Dedifferentiated amniotic fluid mesenchymal stem cell (primary cell): ENCODE measurements at regions not wholly inside any gene's neighbourhood (a gene's known extent, or its start where the extent isn't known, plus 50 kb on each side); places are given as distances from the start of the nearest gene placed in this dataset.

Experiments
- DNase-seq: peaks from one replicate; pipeline ENCODE4 v3.0.0-alpha.2; 2016; ENCODE audit errors: extremely low spot score

DNA sequence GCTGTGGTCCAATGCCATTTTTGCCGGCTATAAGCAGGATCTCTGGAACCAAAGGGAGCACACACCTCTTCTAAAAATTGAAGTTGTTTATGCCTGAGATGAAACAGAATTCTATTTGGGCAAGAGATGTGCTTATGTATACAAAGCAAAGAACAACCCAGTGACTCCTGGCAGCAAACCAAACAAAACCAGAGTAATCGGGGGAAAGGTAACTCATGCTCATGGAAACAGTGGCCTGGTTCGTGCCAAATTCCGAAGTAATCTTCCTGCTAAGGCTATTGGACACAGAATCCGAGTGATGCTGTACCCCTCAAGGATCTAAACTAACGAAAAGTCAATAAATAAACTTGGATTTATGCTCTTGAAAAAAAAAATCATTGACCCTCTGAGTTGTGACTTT, 178.7 kb downstream of the CEMIP2 start:
- DNase-seq, result no peak

DNA sequence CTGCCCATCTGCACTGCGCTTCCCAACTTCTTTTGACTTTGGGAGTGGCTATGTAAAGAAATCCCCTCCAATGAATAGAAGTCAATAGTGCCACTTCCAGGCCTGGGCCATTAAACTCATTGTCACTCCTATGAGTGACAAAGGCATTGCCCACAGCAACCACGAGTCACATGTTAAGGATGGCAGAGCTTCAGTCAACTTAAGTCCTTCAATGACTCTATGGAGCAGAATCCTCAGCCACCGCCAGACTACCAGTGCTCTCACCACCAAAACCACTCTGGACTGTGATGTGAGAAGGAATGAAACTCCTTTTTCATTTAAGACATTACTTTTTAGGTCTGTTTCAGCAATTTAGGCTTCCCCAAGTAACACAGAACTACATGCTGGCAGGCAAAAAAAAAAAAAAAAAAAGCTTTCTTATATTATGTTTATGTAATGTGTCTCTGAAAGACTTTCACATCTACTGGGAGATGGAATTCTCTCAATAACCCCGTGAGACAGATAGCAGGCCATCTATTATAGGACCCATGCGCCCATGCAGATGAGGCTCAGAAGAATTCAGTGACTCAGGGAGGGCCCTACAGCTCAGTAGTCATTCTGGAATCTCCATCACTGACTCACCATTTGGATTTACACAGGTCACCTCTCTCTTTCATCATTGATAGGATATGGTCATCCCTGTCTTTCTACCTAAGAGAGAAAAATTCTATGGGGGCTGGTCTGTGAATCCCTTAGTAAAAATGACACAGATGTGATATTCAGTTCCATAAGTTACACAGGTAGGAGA, 180.5 kb downstream of the CEMIP2 start:
- DNase-seq, result no peak

DNA sequence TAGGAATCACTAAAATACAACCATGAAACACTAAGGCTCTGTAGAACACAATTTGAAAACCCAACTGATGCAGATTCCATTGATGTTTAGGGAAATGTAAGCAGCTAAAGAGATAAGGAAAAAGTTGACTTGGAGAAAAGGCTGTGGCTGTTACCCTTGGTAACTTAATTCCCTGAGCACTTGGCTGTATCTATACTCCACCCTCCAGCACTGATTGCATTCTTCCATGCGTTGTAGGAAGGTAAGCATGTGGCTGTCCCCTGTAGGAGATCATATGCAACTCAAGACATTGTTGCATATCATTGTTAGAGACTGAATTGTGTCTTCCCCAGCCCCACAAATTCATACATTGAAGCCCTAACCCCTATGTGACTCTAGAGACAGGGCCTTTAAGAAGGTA, 184.5 kb downstream of the CEMIP2 start:
- DNase-seq, result no peak

DNA sequence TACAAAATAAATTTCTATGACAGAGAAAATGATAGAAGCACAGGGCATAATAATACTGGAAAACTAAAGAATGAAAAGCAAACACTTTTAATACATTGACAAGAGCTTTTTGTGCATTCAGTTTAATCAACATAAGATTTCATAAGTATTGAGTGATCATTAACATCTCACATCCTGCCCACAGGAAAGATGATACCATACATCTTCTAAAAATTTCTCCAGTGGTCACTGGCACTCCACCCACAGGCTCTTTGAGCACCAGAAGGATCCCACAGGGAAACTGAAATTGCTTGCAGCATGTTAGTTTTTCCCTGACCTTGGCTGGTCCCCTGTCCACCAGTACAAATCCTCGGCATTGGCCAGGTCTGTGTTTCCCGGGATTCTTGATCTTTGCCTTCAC, 186.0 kb downstream of the CEMIP2 start:
- no peak for DNase-seq

DNA sequence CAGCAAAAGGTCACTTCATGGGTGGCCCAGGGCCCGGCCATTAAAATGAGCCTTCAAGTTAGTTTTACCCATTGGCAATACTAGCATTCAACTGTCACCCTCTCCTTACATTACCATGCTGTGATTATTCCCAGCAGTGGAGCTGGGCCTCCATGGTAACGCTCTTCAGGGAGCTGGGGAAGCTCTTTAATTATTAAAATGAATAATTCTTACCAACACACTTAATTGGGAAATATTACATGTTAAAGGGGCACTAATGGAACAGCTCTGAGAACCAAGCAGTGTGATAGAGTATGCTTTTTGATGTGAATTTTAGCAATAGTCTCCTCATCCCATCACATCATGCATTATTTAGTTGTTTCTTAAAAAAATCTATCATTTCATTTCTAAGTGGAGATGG, 187.2 kb downstream of the CEMIP2 start:
- DNase-seq, result no peak

DNA sequence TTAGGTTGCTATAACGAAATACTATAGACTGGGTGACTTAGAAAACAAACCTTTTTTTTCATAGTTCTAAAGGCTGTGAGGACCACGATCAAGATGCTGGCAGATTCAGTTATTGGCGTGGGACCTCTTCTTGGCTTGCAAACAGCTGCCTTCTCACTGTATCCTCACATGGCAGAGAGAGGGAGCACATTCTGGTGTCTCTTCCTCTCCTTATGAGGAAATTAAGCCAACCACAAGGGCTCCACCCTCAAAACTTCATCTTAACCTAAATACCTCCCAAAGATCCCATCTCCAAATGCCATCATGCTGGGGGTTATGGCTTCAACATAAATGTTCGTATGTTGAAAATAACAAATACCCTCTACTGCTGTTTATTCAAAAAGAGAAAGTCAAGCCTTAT, 197.1 kb downstream of the CEMIP2 start:
- DNase-seq, result no peak

DNA sequence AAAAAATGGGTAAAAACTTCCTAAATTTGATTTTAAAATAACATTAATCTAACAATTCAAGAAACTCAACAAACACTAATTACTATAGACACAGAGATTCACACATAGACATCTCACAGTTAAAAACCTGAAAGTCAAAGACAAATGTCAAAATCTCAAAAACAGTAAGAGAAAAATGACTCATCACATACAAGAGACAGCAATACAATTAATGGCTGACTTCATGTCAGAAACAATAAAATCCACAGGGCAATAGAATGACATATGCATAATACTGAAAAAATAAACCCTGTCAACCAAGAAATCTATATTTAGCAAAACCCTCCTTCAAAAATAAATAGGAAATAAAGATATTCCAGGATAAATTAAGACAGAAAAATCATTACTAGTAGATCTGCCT, 200.4 kb downstream of the CEMIP2 start:
- DNase-seq, result no peak

DNA sequence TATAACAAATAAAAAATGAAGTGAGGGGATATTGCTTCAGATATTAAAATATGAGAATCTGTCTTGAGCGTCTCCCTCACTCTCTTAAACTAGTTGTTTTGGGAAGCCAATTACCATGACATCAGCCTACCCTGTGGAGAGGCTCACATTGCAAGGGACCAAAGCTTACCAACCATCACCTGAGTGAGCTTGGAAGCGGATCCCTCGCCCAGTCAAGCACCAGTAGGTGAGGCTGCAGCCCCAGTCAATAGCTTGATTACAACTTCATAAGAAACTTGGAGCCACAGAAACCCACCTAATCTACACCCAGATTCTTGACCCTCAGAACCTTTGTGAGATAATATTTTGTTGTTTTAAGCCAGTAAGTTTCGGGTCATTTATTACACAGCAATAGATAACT, 206.2 kb downstream of the CEMIP2 start:
- no peak for DNase-seq

DNA sequence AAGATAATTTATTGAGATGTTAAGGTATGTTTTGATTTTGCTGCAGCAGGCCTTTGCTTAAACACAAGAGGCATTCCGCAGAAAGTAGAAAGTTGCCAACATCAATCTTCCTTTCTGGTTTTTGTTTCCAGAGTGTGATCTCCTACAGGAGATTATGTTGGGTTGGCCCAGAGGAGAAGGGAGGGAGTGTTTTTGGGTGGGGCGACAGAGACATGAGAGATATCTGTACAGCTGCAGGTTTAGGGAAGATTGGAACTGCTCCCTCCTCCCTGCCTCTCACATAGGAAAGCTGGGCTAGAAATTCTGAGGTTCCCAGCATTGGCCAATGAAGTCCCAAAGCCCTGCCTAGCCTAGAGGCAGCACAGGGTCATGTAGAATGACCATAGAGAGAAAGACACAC, 211.0 kb downstream of the CEMIP2 start:
- no peak for DNase-seq

DNA sequence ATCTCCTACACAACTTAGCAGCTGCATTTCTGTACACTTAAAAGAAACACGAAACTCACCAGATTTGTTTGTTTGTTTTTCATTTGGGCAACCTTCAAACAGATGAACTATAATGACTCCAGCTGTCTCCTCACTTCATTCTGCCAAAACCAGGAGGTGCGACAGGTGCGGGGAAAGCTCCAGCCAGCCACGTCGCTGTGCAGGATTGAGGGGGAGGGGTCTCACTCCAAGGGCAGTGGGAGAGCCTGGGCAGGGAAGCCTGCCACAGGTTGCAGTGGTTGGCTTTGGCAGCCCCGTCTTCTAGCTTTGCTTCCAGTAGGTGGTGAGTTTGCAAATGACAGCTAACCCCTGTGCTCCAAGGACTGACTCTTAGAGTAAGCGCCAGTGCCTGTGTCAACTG, 215.8 kb downstream of the CEMIP2 start:
- no peak for DNase-seq

DNA sequence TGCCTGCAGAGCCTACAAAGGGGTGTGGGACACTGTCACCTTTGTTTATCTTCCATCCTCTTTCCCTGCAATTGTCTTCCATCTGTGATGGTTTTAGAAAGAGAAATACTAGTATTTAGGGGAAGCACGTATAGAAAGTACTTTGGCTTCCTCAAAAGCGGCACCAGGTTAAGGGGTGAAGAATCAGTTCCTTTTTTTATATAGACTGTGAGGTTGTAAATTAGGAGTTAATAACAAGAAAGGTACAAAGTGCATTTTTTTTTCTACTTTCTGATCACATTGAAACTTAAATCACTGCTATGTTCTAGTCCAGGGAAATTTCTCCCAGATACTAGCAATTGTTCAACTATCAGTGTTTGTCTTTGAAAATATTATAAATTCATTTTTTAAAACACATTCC, 219.3 kb downstream of the CEMIP2 start:
- no peak for DNase-seq

DNA sequence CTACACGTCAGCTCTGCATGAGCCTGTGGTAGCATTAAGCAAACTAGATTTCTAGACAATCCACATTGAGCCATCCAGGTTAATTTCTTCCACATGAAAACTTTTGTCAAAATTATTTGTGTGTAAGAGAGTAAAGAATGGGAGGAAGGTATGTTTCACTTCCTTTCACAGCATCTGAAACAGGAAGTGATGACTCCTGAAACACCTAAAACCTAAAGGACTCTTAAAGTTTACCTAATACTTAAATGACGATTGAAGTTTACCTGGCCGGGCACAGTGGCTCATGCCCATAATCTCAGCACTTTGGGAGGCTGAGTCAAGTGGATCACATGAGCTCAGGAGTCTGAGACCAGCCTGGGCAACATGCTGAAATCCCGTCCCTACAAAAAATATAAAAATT, 223.8 kb downstream of the CEMIP2 start:
- DNase-seq, result no peak

DNA sequence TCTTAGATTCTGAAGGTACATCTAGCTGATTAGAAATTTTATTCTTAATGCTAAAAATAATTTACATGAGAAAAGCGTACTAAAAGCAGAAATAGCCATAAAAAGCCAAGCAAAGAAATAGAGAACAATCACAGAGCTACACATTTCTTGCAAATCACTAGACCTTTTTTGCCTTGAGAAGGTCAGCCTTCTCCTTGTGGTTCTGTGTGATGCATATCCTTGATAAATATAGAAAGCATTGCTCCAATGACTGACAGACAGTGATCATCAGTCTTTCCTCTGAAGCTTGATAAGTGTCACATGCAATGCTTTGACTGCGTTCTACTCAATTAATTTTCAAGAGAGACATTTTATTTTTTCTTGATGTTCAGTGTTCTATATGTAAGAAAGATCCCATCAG, 226.9 kb downstream of the CEMIP2 start:
- DNase-seq, result no peak

DNA sequence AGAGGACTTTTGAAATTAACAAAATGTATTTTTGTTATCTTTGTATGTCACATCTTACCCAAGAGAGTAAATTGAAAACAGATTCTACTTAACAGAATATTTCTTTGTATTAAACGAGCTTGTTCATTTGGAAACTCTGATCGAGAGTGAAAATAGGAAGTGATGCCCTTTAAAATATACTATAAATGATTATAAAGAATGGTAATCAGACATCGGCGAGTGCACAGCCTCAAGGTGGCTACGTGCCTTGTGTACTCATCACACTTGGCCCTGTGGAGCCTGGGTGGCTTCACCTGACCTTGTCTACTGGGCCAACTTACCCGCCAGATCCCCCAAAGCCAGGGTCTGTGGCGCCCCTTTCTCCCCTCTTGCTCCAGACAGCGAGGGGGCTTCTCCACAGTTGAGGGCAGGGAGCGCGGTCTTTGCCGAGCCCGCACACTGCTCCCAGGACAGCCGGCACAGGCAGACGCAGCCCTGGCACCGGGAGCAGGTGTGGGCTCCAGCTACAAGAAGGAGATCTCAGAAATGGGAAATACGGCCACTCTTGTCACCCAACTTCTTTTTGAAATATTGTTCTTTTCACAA, 243.2 kb downstream of the CEMIP2 start:
- DNase-seq, result no peak

DNA sequence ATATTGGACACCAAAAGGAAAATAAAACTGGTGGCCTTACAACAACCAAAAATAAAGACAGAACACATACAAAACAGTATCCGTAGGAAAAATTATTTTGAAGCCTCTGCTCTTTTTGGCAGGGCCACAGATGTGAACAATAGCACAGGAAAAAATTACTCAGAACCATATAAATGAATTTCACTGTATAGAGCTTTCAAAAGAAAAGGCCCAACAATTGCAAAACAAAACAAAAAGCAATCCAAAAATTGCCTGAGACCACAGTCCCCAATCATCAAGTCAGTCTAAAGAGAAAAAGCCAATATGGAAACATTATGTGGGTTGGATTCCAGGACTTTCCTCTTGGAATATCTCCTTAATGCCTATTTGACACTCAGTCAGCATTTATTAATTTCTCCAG, 243.8 kb downstream of the CEMIP2 start:
- DNase-seq, result no peak

DNA sequence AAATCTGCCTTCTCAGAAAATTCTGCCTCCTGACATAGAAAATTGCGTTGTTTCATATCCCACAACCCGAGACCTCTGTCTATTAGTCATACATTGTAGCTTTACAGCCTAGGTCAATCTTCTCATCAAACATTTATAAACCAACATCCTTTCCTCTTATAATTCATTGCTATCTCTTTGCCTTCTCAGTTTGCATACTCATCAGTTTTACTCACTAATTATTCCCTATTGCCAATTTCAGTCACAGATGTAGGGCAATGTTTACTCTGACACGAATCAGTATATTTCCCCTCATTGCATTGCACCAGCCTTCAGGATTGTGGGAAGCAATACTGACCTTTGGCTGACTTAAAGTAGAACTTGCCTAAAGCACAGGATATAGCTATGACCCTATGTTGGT, 247.2 kb downstream of the CEMIP2 start:
- DNase-seq, result no peak

DNA sequence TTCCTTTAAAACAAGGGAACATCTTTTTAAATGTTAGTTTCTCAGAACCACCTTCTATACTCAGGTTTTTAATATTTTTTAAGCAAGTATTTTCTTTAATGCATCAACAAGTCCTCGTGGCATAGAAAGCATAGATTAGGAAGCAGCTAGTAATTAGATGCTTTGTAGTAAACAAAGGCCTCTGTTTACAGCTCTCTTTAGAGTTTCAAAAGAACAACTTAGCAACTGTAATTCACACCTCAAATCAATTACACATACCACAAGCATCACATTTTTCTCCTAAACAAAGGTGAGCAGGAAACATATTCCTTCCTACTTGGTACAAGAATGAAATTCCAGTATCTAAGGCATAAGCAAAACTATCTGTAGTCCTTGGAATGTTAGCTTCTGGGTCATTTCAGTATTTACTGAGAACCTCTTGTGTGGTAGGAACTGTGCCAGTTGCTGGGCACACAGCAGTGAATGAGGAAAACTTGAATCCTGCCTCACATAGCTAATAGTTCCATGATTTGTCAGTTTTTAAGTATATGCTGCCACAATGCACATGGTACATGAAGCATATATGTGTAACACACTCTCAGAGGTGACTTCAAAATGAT, 249.1 kb downstream of the CEMIP2 start:
- DNase-seq, result no peak

DNA sequence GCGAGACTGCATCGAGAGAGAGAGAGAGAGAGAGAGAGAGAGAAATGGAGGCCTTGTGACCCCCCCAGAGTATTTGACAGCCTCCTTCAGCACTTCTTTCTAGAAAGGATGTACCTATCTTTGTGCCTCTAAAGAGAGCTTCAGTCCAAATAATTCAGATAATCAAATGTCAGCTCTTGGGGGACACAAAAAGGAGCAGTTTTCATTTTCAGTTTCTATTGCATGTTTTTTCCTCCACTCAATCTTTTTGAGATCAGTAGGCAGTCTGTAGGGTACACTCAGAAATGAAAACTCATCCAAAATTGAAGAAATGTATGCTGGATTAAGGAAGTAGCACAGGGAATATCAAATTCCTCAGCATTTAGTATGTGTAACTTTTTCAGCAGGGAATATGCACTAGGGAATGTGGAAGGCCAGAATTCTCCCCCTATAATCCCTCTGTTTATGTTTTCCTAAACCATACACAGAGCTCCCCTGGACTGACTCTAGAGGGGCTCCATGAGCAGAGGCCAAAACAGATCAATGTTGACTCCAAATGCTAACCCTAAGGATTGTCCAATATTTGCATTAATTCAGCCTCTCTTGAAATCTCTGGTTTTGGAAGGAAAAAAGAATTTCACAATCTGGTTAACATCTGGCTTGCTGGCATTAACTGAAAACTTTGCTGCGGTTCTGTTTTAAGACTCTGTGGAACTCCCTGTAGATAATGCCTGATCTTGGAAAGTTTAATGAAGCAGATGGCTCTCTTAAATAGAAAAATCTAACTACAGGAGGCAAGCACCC, 250.1 kb downstream of the CEMIP2 start:
- peak; percentile 19 for DNase-seq

DNA sequence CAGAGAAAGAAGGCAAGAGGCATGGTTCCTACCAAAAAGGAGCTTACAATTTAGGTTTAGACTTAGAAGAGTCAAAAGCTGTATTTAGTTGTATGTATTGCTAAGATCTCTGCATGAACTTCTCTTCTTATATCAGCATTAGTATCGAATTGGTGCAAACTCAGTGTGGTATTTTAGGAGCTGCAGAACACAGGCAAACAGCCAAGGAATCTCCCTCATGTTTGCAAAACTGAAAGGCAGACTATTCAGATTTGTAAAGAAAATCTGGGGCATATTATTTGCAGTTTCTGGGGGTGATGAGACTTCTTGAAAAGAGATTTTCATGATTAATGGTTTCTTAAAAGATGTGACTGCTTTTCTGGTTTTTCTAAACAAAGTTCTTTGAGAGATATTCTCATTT, 252.7 kb downstream of the CEMIP2 start:
- no peak for DNase-seq

DNA sequence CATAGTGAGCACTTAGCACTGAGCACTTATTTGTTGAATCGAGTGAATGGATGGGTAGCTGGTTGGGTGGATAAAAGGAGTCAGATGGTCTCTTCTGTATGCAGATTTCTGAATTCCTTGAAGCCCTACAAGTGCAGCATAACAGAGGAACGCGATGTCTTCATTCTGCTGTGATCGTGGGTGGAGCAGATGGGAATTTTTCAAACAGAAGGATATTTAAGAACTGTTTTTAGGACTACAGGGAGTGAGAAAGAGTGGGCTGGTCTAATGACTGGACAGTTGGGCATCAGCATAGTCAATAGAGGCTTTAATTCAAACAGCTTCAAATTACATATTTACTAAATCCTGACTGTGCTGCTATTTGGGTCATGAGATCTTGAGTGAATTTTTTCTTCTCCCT, 253.2 kb downstream of the CEMIP2 start:
- DNase-seq, result no peak

DNA sequence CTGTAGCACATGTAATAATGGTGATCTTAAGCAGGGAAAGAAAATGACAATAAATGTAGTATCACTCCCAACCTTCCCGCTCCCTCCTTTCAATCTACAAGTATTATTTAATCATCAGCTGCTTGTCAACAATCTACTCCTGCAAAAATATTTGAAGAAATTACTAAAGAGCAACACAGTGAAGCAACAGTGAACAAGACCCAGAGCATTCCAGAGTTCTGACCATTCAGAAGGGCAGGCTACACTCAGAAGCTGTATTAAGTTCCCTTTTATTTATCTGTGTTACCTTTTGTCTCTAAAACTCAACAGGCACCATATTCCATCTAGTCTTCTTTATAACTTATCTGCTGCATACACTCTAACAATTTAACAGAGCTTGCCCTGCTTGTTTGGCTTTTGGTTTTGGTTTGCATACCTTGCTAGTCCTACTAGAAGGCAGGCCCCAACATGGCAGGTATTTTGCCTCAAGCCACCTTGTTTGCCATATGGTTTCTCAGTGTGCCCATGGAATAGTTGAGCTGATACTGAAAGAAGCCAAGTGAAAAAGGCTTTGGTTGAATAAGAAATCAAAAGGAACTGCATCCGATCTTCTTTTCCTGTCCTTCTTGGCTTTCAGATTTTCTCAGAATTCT, 253.9 kb downstream of the CEMIP2 start:
- no peak for DNase-seq

DNA sequence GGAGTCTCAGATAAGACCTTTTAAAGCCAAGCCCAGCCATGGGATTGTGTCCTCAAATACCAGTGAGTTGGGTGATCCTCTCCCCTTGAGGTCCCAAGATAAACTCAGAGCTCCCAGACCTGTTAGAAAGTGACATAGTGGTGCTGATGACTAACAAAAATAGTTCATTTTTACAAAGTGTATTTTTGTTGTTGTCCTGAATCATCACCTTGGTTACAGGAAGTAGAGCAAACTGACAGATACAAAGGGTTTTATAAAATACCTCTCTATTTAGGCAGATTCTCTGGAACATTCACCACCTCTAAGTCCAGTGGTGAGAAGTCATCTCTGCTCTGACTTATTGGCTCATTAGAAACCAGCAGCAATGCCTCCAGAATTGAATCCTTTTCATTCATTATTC, 259.3 kb downstream of the CEMIP2 start:
- no peak for DNase-seq
